Activated naive CD4-positive, alpha-beta T cell treated with anti-CD3 and anti-CD28 coated beads, Interleukin-2, amount 50 U/mL, for 24 hours (primary cell): ENCODE measurements at regions not wholly inside any gene's neighbourhood (a gene's known extent, or its start where the extent isn't known, plus 50 kb on each side); places are given as distances from the start of the nearest gene placed in this dataset.

Experiments used
- H3K27ac Mint-ChIP-seq: one replicate; pipeline ENCODE4 v1.8.0; 2021; ENCODE audit warnings: mild to moderate bottlenecking, mixed read lengths
- H3K27me3 Mint-ChIP-seq: one replicate; pipeline ENCODE4 v1.8.0; 2021; ENCODE audit warnings: mixed read lengths
- H3K36me3 Mint-ChIP-seq: one replicate; pipeline ENCODE4 v1.8.0; 2021; ENCODE audit warnings: mixed read lengths
- H3K4me1 Mint-ChIP-seq: one replicate; pipeline ENCODE4 v1.8.0; 2021; ENCODE audit warnings: mixed read lengths
- H3K4me3 Mint-ChIP-seq: one replicate; pipeline ENCODE4 v1.8.0; 2021; ENCODE audit warnings: mild to moderate bottlenecking, mixed read lengths
- H3K9me3 Mint-ChIP-seq: one replicate; pipeline ENCODE4 v1.8.0; 2021; ENCODE audit warnings: mixed read lengths

DNA sequence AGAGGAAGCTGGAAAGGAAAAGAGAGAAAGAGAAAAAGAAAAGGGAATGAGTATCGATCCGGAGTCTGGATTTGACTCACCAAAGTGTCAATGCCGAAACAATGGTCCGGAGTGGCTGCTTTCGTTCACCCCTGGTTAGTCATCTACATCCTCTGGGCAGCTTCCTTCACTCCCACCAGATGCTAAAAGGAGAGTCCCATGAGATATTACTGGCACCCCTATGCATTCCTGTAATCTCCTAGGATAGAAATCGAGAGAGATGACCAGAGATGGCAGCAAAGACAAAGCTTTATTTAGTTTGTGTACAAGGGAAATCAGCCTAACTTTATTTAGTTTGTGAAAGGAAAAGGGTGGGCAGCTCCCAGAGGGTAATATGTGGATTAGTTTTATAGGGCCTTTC is 622.2 kb downstream of the ZPLD1 start:
- H3K36me3 Mint-ChIP-seq: no peaks in the 10 kb centered on the region
- peaks cover 1% of the 10 kb centered on the region for H3K27me3 Mint-ChIP-seq
- H3K9me3 Mint-ChIP-seq: no peaks in the 10 kb centered on the region
- H3K4me1 Mint-ChIP-seq: no peaks in the 10 kb centered on the region
- no peak overlapping the region for H3K4me3 Mint-ChIP-seq
- no peak overlapping the region for H3K27ac Mint-ChIP-seq

DNA sequence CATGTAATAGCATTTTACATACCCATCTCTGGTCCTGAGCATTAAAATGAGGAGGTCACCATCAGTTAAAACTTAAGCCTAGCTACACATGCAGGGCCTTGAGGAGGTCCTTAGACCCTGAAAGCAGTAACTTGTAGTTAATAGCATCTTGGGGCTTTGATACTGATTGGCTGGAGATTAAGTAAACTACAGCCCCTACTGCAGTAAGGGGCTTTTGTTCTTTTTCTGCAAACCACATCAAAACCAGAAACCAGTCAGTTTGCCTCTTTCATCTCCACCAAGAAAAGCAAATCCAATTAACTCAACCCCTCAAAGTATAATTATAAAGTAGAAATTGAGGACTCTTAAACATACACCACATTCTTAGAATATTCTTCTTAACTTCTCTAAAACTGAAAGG is 622.7 kb downstream of the ZPLD1 start:
- no peak overlapping the region for H3K4me3 Mint-ChIP-seq
- H3K27ac Mint-ChIP-seq: no peak overlapping the region
- H3K36me3 Mint-ChIP-seq: no peaks in the 10 kb centered on the region
- H3K4me1 Mint-ChIP-seq: no peaks in the 10 kb centered on the region
- peaks cover 1% of the 10 kb centered on the region for H3K27me3 Mint-ChIP-seq
- no peaks in the 10 kb centered on the region for H3K9me3 Mint-ChIP-seq

DNA sequence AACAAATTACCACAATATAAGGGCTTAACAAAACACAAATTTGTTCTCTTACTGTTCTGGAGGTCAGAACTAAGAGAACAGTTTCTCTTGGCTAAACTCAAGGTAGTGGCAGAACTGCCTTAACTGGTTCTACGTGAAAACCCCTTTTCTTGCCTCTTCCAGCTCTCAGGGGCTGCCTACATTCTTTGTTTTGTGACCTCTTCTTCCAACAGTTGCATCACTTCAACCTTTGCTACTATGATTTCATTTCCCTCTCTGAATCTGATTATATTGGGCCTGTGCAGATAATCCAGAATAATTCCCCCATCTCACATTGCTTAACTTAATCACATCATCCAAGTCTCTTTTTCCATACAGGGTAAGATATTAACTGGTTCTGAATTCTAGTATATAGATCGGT is 624.6 kb downstream of the ZPLD1 start:
- H3K4me3 Mint-ChIP-seq: no peak overlapping the region
- H3K27me3 Mint-ChIP-seq: peaks cover 1% of the 10 kb centered on the region
- no peak overlapping the region for H3K27ac Mint-ChIP-seq
- no peaks in the 10 kb centered on the region for H3K36me3 Mint-ChIP-seq
- H3K9me3 Mint-ChIP-seq: no peaks in the 10 kb centered on the region
- no peaks in the 10 kb centered on the region for H3K4me1 Mint-ChIP-seq

DNA sequence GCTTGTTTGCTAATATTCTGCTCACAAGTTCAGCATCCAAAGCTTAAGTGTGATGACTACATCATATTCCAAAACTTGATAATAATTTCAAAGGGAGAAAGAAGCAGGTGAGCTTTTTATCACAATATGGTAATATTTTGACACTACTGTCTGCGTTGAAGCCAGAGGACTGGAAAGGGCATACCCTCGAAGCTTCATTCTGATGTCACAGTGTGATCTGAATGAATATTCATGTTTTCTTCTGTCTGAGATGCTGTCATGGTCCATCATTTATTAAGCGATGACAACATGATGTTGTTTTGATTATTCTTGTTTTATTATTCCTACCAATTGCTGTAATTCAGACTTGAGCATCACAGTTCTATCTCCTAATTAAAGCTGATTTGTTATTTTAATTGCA is 625.4 kb downstream of the ZPLD1 start:
- no peak overlapping the region for H3K27ac Mint-ChIP-seq
- H3K36me3 Mint-ChIP-seq: no peaks in the 10 kb centered on the region
- H3K4me1 Mint-ChIP-seq: no peaks in the 10 kb centered on the region
- peaks cover 1% of the 10 kb centered on the region for H3K27me3 Mint-ChIP-seq
- no peak overlapping the region for H3K4me3 Mint-ChIP-seq
- H3K9me3 Mint-ChIP-seq: no peaks in the 10 kb centered on the region

DNA sequence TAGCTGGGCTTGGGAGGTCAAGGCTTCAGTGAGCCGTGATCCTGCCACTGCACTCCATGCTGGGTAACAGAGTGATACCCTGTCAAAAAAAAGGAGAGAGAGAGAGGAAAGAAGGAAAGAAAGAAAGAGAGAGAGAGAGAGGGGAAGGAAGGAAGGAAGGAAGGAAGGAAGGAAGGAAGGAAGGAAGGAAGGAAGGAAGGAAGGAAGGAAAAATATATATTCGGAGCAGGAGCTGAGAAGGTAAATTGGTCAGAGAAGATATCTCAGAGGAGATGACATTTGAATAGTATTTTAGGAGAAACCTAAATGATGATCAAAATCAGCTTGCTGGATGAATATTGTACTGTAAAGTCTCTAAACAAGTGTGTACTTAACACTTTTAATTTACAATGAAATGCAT is 633.1 kb downstream of the ZPLD1 start:
- no peaks in the 10 kb centered on the region for H3K27me3 Mint-ChIP-seq
- H3K36me3 Mint-ChIP-seq: no peaks in the 10 kb centered on the region
- no peaks in the 10 kb centered on the region for H3K4me1 Mint-ChIP-seq
- H3K27ac Mint-ChIP-seq: no peak overlapping the region
- H3K4me3 Mint-ChIP-seq: no peak overlapping the region
- no peaks in the 10 kb centered on the region for H3K9me3 Mint-ChIP-seq

DNA sequence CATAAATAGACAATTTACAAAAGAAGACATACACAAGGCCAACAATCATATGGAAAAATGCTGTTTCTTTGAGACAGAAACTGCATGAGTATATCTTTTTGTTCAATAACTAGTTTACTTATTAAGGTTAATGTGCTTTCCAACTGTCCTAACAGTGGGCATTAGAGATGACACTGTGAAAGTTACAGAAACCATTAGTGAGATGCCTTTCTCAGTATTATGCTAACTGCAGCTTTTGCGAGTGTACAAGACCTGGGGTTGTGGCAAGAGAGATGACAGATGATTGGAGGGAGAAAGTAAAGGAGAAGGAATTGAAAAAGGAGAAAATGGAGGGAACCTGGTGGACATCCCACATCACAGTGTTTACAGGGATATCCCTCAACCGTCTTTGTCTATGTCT is 640.5 kb downstream of the ZPLD1 start:
- Mint-ChIP-seq H3K9me3 (no peaks in the 10 kb centered on the region), H3K4me3 (no peak overlapping the region), H3K27ac (no peak overlapping the region), H3K36me3 (no peaks in the 10 kb centered on the region), H3K27me3 (no peaks in the 10 kb centered on the region), H3K4me1 (no peaks in the 10 kb centered on the region)

DNA sequence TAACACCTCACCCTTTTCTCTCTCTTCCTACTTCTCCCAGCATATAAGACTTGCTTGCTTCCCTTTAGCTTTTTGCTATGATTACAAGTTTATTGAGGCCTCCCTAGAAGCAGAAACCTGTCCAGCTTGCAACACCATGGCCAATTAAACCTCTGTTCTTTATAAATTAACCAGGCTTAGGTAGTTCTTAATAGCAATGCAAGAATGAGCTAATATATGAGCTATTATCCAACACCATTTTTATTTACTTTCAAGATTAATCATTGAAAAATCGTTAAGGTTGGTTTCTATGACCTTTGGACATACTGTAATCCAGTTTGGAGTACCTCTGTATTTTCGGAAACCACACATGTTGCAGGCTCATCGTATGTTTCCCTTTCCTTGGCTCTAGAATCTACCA is 643.1 kb downstream of the ZPLD1 start:
- Mint-ChIP-seq H3K27me3 (no peaks in the 10 kb centered on the region), H3K4me3 (no peak overlapping the region), H3K36me3 (no peaks in the 10 kb centered on the region), H3K27ac (no peak overlapping the region), H3K9me3 (no peaks in the 10 kb centered on the region), H3K4me1 (no peaks in the 10 kb centered on the region)

DNA sequence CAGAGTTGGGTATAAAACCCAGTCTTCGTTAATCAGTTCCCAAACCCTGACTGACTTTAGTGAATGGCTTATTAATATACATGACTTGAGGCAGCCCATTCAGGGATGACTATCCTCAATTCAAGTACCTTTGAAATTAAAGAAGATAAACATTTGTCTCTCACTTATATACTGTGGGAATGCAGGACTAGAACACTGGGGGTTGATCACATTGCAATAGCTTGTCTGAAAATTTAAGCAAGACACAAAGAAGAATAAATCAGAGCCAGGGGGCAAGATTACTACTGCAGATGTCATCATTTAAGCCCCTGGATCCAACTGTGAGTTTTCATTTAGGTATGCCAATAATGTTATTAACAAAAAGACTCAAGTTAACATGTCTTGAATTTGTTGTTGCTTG is 647.7 kb downstream of the ZPLD1 start:
- H3K9me3 Mint-ChIP-seq: no peaks in the 10 kb centered on the region
- H3K27ac Mint-ChIP-seq: no peak overlapping the region
- H3K27me3 Mint-ChIP-seq: no peaks in the 10 kb centered on the region
- no peaks in the 10 kb centered on the region for H3K4me1 Mint-ChIP-seq
- no peaks in the 10 kb centered on the region for H3K36me3 Mint-ChIP-seq
- H3K4me3 Mint-ChIP-seq: no peak overlapping the region

DNA sequence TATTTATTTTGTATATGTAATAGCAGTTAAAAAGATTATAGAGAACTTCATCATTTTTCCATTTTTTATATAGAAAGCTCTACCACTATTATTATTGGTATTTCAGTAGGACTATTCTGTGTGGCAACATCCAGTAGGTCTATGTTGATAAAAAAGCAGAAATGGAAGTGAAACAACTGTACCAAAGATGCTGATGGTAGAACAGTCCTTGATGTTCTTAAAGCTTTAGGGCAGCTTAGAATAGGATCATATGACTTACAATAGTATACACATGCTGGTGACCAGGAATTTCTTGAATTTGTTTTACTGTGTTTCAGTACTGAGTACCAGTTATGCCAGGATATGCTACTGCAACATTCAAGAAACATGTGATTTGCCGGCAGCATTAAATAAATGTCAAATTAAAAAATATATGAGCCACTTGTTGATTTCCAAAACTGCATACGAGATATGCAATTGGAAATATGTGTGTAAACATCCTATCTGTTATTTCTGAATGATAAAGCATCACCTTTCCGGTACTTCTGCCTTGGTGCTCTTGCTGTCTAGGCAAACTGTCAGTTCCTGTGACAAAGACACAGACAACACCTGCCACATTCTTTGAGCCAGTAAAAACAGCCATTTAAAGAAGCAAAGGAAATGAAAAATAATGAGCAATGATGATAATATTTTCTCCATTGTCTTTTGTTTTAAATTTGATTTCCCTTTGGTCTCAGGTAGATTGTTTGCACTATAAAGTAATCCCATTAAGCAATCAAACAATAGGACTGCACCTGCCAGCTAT is 649.2 kb downstream of the ZPLD1 start:
- no peak overlapping the region for H3K27ac Mint-ChIP-seq
- H3K4me1 Mint-ChIP-seq: no peaks in the 10 kb centered on the region
- H3K4me3 Mint-ChIP-seq: no peak overlapping the region
- no peaks in the 10 kb centered on the region for H3K9me3 Mint-ChIP-seq
- no peaks in the 10 kb centered on the region for H3K27me3 Mint-ChIP-seq
- no peaks in the 10 kb centered on the region for H3K36me3 Mint-ChIP-seq

DNA sequence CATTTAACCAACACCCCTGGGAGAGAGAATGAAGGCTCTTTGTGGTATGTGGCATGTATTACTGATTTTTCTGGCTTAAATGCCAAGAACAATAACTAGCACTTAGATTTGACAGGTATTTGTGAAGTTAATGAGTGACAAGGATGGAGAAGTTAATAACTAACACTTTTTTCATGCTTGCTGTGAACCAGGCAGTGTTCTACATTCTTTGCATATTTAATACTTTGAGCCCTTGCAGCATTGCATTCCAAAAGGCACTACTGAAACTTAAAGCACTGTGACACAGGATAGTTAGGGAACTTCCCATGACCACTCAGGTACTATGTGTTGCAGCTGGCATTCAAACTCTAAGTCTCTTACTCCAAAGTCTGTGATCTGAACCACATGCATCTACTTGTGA is 650.6 kb downstream of the ZPLD1 start:
- Mint-ChIP-seq H3K27ac (no peak overlapping the region), H3K27me3 (no peaks in the 10 kb centered on the region), H3K36me3 (no peaks in the 10 kb centered on the region), H3K9me3 (no peaks in the 10 kb centered on the region), H3K4me3 (no peak overlapping the region), H3K4me1 (no peaks in the 10 kb centered on the region)

DNA sequence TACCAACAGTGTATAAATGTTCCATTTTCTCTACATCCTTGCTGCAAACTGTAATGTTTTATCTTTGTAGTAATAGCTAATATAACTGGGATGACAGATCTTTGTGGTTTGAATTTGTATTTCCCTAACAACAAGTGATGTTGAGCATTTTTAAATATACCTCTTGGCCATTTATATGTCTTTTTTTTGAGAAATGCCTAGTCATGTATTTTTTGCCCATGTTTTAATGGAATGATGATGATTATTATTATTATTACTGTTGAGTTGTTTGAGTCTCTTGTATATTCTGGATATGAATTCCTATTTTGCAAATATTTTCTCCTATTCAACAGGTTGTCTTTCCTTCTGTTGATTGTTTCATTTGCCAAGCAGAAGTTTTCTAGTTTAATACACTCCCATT is 654.9 kb downstream of the ZPLD1 start:
- Mint-ChIP-seq H3K36me3 (no peaks in the 10 kb centered on the region), H3K4me3 (no peak overlapping the region), H3K27me3 (no peaks in the 10 kb centered on the region), H3K27ac (no peak overlapping the region), H3K4me1 (no peaks in the 10 kb centered on the region), H3K9me3 (no peaks in the 10 kb centered on the region)

DNA sequence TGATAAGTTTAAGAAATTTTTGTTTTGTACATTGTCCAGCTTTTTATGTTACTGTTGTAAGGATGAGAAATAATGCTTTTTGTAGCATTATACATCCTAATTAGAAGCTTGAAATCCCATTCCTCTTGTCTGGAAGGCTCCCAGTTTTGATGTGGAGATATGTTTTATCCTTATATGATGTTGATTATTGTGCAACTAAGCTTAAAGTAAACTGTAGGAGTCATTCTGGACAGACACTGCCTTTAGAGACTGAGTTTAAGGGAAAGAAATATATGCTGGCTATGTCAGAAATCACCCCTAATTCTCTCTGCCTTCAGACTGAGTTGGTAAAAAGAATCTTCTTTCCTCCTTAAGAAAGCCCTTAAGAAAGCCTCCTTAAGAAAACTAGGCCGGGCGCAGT is 670.4 kb downstream of the ZPLD1 start:
- H3K4me1 Mint-ChIP-seq: no peaks in the 10 kb centered on the region
- no peak overlapping the region for H3K4me3 Mint-ChIP-seq
- H3K9me3 Mint-ChIP-seq: no peaks in the 10 kb centered on the region
- H3K36me3 Mint-ChIP-seq: no peaks in the 10 kb centered on the region
- no peak overlapping the region for H3K27ac Mint-ChIP-seq
- H3K27me3 Mint-ChIP-seq: no peaks in the 10 kb centered on the region

DNA sequence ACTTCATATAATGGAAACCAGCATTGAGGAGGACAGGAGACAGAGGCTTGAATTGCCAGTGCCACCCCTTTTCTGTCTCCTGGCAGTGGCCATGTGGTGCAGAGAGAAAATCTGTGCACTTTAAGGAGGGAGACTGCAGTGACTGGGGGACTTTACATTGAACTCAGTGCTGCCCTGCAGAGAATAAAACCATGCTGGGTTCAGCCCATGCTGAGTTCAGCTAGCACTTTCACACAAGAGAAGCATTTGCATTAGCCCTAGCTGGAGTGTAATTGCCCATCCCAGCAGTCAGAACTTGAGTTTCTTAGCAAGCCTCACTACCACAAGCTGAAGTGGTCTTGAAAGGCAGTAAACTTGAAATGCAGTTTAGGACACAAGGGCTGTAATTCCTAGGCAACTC is 677.5 kb downstream of the ZPLD1 start:
- no peak overlapping the region for H3K4me3 Mint-ChIP-seq
- no peak overlapping the region for H3K27ac Mint-ChIP-seq
- H3K9me3 Mint-ChIP-seq: no peaks in the 10 kb centered on the region
- H3K27me3 Mint-ChIP-seq: no peaks in the 10 kb centered on the region
- no peaks in the 10 kb centered on the region for H3K4me1 Mint-ChIP-seq
- no peaks in the 10 kb centered on the region for H3K36me3 Mint-ChIP-seq

DNA sequence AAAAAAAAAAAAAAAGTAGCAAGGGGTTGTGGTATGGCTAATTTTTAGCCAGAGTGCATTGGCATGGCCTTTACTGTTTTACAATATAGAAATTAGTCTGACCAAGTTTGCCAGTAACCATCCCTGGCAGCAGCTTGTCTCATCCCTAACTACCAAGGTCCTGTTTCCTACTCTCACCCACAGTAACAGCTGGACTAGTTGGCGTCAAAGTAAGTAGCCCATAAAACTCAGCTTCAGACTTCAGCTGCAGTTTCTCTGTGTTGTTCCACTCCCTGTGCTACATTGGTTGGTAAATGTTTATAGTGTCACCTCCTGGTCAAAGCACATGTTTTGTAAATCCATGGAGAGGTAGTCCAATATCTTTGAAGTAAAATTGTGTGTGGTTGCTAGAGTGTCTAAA is 691.3 kb downstream of the ZPLD1 start:
- Mint-ChIP-seq H3K27me3 (no peaks in the 10 kb centered on the region), H3K27ac (no peak overlapping the region), H3K36me3 (no peaks in the 10 kb centered on the region), H3K4me3 (no peak overlapping the region), H3K4me1 (no peaks in the 10 kb centered on the region), H3K9me3 (peaks cover 4% of the 10 kb centered on the region)

DNA sequence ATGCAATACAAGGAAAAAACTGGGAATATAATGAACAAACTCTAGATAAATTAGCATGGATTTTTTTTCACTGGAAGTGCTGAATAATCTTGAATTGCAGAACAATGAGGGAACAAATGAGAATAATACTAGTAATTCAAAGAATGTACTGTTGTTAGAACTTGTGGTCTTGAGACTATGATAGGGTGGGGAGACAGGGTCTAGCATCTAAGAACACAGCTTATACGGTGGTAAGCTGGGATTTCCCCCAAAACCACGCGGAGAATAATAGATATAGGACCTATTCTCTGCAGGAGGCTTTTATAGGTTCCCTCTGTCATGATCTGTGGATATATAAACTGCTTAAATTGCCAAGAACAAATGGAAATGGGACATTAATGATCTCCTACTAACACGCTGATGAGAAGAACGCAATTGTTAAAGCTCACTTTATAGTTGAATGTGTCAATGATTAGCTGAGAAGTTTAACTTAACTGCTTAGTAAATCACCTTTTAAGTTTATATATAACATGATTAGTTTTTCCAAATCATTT is 692.3 kb downstream of the ZPLD1 start:
- H3K4me1 Mint-ChIP-seq: no peaks in the 10 kb centered on the region
- peaks cover 4% of the 10 kb centered on the region for H3K9me3 Mint-ChIP-seq
- H3K36me3 Mint-ChIP-seq: no peaks in the 10 kb centered on the region
- no peaks in the 10 kb centered on the region for H3K27me3 Mint-ChIP-seq
- no peak overlapping the region for H3K27ac Mint-ChIP-seq
- no peak overlapping the region for H3K4me3 Mint-ChIP-seq

DNA sequence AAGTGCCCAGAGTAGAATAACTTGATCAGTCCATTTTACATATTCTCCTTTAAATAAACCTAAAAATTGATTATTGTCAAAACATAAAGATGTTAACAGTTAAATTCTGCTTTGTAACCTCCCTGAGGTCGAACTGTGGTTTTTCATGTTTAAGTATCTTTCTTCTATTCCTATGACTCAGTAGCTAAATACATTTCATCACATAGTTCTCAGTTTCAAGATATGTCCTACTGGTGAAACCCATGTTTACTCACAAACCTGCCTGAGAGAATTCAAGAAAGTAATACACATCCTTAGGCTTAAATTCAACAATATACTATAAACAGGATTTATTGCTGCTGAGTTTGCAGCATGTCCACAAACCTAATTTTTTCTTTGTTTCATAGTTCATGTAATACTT is 692.9 kb downstream of the ZPLD1 start:
- Mint-ChIP-seq H3K9me3 (peaks cover 4% of the 10 kb centered on the region), H3K36me3 (no peaks in the 10 kb centered on the region), H3K4me3 (no peak overlapping the region), H3K27ac (no peak overlapping the region), H3K4me1 (no peaks in the 10 kb centered on the region), H3K27me3 (no peaks in the 10 kb centered on the region)
